ENCODE measurements at regions not wholly inside any gene's neighbourhood (a gene's known extent, or its start where the extent isn't known, plus 50 kb on each side); places are given as distances from the start of the nearest gene placed in this dataset.

DNA sequence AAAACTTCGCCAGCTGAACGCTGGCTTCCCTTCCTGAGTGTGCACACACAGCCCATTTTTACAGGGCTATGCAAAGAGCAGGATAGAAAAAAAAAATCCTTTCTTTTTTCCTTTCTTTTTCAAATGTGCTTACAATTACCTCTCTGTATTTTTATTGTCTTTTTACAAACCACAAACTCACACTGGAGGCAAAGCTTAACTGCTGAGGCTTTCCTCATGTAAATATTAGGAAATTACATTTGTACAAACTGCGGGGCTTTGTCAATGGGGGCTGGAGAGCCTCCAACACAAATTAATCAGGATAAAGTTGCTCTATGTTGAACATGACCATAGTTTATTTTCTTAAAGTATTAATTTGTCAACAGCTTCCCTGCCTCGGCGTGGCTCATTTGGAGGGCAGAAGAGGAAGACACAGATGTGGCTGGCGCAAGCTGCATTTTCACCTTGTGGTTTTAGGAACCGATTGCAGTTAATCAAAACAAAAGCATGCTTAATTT is 411.7 kb upstream of the MKI67 start:
- DNase-seq = no peak

DNA sequence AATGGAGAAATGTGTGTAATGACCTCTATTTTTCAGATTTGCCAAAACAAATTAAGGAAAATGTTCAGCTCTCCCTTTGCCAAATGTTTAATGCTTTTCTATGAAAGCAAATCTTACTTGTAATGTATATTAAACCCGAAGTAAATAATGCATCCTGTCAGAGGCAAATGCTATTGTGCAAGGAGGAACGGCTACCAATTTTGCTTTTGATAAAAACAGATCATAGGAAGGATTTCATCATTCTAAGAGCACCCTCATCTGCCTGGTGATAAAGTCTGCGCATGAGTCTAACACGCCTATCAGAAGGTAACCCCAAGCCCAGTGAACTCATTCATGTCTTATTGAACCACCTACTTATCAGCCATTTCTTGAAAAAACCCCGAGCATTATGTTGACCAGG is 412.4 kb upstream of the MKI67 start:
- DNase-seq = no peak

DNA sequence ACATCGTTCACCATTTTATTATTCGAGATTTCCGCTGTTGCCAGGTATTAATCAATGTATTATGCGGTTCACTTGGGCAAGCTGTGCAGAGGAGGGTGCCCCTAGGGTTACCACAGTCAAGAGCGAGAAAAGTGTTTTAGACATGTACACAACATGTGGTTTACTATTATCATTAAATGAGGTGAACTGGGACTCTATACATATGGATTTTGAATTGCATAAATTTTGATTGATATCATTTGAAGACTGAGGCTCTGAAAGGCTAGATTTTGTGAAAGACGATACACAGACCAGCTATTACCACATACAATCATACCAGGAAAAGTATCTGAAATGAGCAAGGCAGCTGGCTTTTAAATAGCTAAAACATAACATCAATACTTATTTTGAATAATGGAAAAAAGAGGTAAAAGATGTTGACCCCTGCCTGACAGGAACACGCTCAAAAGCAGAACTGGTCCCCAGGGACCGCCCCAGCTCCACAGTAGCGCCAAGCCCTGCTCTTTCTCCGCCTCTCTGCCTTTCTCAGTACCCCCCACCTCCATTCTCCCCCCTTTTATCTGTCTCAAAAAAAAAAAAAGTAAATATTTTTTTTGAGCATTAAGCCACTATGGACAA is 413.4 kb upstream of the MKI67 start:
- no peak for DNase-seq

DNA sequence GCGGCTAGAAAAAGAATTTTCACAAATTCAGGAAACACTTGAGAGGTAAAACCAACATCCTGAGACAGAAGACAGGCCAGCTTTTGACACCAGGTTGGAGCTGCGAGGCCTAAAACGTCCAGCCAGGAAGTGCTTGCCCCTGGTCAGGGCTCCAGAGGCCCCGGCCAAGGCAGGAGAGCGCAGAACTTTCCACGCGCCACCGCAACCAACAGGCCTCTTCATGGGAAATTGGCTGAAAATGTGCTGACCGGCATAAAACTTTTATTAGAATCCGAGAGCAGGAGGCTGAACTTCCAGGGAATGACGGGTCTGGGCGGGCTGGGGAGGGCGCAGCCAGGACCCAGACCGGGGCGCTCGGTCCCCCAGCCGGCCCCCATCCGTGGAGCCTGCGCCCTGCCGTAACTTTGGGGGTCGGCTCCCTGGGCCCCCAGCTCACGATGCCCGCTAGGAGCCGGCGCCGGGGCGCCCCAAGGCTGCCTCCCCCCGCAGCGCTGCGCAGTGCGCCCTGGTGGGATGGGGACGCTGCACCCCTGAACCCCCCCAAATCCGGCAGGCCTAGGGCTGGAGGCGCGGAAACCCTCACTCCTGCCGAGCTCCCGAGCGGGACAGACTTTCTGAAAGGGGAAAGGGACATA is 414.0 kb upstream of the MKI67 start:
- no peak for DNase-seq

DNA sequence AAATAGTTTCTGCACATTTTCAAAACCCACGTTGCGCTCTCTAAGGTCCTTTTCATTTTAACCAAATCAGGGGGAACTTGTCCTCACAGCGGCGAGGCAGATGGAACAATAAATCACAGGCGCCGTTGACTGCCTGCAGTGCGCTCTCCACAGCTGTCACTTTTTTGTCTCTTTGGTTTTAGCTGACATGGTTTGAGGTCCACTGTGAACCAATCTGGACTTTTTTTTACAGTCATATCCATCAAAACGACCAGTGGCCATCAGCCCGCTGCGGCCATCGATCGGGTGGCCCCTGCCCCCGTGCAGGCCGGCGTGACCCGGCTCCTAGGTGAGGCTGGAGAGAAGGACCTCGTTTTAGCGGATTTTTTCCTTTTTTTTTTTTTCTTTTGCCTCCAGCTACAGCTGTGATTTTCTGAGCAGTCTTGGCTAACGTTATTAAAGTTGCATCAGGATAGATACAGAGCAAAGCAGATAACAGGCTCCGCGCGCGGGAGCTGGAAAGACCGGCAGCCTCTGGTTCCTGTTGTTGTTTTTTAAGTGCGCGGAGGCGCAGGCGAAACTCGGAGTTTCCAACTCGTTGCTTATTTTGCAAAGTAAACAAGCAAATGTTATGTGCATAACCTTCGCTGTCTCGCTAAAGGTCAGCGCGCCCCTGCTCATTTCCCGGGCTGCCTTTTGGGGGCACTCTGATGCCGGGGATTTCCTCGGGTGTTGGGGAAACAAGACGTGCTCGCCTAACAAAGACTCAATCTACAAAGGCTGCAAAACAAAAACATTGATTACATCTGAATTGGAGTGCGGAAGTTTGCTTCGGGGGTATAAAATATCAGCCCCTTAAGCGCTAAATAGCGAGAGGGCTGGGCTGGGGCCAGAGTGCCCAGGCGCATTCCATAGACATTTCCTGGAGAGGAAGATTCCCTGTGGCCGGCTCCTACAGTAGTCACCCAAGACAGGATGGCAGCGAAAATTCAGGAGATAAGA is 414.8 kb upstream of the MKI67 start:
- no peak for DNase-seq

DNA sequence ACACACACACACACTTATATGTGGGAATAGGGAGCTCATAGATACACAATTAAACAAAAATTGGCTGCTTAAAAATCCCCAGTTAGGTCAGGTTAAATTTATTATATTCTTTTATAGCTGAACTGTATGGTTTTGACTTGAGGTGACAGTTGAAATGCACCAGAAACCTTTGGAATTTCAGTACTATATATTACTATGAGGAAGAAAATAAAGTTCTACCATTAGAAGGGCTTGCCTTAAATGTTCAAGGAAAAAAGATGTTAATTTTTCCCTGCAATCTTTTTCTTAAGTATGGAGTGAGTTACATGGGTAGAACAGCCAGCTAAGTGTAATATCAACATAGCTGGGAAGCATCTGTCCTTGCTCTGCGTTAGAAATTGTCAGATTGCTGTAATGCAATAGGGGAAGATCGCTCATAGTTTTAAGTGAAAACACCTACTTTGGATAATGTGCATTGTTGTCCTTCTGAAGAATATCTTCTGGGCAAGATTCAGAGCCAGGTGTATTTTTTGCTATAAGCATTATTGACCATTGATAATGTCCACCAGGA is 415.8 kb upstream of the MKI67 start:
- DNase-seq = no peak

DNA sequence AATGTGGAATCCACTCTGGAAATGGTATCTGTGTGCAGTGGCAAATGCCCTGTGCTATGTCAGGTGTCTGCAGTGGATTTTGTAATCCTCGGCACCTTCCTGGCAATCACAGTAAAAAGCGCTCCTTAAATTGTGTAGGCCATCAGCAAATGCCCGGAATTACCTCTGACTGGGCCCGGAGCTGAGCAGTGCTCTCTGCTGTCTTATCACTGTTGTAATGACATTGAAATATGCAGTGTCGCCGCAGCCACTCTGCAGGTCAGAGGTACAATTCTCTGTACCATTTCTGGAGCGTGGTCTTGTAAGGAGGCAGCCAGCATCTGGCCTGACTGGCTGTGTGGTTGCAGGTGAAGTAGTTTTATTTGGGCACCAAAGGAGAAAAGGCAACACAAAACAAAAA is 416.4 kb upstream of the MKI67 start:
- no peak for DNase-seq

DNA sequence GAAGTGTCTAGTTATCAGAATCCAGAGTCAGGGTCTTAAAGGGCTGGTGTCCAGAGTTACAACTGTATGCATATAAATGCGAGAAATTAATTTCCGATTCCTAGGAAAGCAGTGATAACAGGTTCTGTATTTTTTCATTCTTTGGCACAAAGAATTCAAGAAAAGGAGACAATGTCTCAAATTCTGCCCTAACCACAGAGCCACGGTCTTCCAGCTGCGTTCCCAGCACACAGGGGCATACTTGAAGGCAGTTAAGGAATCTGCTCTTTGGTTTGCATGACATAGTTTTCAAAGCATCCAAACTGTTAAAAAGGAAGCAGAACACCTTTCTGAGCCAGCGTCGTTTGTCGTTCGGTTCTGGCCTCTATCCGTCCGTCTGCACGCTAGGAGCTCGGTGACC is 416.9 kb upstream of the MKI67 start:
- DNase-seq = no peak

DNA sequence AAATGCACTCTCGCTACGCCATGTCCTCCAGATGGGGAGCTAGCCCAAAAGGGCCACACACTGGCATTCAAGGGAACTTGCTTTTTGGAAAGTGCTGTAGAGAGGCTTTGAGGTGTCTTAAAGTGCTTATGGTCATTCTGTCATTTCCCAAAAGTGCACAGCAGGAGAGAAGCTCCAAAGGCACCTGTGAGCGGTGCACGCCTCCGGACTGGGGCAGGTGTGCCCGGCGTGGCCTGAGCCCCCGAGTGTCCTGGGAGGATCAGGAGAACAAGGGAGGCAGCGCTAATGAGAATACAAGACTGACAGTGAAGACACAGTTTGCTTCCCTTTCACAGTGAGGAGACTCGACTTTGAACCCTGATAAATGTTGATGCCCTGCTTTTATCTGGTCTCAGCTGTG is 419.0 kb upstream of the MKI67 start:
- DNase-seq = no peak

DNA sequence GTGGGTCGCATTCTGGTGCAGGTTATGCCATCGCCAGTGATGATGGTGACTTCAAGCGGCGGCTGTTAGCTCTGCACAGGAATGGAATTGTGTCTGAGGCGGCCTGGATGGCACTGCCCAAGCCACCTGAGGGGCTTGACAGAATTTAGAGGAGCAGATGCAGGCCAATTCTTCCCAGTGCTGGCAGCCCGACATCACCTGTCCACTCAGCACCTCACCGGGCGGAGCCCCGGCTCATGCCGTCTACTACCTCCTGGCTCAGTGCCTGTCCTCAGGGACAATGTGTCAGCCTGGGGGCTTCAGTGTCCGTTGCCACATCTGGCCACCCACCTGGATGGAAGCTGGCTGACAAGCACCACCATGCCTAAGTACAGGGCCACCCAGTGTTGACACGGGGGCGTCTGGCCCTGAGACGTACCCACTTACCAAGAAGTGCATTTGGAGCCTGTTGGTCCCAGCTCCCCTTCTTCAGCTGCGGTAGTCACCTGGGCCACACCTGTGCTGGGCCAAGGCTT is 420.5 kb upstream of the MKI67 start:
- DNase-seq = no peak

DNA sequence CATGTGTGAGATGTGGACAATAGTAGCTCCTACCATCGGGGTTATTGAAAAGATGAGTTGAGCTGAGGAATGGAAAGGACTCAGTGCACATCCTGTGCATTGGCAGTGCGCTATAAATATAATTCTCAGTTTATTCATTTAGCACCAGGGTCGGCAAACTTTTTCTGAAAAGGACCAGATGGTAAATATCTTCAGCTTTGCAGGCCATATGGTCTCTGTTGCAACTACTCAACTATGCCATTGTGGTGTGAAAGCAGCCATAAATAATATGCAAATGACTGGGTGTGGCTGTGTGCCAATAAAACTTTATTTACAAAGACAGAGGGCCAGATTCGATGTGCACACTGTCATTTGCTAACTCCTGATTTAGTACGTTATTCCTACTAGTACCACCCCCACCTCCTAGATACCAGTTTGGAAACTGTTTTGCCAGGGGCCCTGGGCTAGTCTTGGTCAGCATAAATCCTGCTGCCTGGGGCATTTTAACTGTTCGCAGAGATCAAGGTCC is 422.9 kb upstream of the MKI67 start:
- no peak for DNase-seq

DNA sequence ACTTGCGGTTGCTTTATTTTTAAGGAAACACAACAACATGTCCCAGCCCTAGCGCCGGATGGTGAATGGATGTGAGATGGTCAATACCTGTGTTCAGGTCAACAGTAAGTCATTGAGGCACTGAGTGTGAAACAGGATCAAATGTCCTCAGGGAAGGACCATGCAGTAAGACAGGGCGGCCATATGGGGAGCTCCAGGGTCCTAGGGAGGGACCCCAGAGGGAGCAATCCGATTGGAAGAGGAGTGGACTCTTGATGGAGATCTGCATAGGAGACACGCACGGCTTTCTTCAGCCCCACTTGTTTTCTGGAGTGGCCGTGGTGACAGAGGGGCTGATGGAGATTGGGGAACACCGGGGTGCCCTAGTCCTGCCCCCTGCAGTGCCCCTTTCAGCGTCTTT is 423.8 kb upstream of the MKI67 start:
- no peak for DNase-seq

DNA sequence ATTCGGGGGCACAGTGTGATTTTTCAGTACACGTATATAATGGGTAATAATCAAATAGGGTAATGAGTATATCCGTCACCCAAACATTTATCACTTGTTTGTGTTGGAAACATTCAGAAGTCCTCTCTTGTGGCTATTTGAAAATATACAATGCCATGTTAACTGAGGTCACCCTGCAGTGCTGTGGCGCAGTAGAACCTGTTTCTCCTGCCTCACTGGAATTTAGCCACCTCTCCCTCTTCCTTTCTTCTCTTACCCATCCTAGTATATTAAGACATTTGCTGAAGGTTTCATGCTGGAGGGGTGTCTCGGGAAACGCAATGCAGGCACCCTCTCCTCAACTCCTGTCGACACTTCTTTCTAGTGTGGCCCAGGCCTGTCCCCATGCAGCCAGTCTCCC is 425.3 kb upstream of the MKI67 start:
- DNase-seq = no peak

DNA sequence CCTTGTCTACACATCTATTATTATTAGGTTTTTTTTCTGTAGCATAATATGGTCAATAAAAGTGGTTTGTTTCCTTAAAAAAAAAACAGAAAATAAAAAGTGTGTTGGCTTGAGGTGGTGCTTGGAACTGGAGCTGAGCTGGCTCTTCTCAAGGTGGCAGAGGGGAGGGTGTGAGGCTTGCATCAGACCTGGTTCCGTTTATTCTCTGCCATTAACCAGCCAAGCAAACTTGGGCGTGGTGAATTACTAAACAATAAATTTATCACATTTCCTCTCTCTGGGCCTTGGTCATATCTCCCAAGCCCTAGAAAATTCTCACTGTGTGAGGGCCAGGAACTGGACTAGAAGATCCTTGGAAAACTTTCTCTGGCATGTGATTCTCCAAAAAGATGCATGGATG is 427.5 kb upstream of the MKI67 start:
- no peak for DNase-seq

DNA sequence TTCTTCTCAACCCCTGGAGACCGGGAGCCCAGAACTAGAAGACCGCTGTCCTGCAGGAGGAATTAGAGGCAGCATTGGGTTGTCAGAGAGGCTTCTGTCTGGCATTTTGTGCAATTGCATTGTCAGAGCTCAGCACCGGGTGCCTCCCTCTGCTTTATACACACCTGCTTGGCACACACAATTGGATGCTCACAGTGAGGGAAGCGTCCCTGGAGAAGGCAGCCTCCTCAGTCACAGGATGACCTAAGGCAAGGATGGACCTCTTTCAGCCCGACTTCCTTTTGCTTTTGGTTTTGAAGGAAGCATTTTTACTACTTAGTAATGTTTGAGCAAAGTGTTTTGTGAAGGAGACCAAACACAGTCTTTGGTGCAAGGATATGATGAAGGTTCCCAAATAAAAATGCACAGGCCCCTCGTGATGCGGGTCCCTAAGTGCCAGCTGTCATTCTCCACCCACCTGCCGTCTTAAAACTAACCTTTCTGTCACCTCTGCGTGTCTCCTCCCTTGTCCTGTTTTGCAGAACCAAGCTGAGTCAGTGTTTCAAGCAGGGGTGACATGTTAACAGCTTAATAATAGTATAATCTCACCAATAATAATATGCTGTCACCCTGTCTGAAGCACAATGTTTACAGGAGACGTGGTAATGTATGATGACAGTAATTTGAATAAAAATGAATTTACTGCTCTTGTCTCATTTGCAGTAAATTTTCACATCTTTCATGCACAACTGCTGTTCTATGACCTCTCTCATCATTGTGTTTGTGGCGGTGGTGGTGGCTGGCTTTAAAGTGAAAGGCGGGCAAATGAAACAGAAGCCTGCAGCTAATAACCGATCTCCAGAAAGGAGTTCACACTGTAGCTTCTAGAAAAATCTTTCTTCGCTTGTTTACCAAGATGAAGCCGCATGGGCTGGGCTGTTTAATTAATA is 430.2 kb upstream of the MKI67 start:
- no peak for DNase-seq

DNA sequence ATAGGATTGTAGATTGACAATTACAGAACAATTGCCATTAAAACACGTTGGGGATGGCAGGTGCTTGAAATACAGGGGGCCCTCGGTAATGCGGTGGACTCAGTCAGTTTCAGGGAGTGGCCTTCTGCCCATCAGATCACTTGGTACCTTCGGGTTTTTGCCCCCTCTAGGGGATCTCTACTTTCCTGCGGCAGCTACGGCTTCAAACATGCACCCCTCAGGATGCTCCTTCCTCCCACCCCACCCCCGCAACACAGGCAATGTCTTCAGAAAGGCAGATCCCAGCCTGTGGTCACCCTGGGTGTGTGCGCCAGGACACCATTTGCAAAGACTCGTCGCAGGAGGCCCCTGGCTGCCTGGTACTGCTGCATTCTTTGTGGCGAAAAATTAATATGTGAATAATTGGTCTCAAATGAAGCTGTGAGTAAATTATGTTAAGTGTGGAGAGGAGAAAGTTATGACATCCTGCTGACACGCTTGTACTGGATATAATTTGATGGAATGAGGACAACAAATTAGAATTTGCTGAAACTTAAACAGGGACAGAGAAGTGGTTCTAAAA is 431.0 kb upstream of the MKI67 start:
- no peak for DNase-seq

DNA sequence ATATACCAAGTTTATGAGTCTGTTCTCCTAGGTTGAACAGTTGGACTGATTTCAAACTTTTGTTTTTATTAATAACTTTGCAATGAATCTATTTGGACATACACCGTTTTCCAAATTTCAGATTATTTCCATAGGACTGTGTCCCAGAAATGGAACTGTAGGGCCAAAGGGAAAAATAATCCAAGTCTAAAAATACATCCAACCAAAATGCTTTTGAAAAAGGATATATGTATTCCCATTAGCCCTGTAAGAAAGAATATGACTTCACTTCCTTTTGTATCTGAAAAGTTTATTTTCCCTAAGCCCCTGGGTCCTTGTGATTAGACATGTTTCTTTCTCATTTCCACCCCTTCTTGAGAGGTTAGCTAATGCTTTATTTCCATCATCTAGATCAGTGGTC is 434.2 kb upstream of the MKI67 start:
- DNase-seq = no peak

DNA sequence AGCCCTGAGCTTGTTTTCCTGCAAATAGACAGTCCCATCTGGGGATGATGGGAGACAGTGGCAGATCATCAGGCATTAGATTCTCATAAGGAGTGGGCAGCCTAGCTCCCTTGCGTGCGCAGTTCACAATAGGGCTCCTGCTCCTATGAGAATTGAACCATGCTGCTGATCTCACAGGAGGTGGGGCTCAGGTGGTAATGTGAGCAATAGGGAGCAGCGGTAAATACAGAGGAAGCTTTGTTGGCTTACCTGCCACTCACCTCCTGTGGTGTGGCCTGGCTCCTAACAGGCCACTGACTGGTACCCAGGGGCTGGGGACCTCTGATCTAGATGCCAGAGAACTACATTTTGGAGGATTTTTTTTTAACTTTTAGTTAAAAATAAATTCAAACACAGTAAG is 434.8 kb upstream of the MKI67 start:
- DNase-seq = no peak

DNA sequence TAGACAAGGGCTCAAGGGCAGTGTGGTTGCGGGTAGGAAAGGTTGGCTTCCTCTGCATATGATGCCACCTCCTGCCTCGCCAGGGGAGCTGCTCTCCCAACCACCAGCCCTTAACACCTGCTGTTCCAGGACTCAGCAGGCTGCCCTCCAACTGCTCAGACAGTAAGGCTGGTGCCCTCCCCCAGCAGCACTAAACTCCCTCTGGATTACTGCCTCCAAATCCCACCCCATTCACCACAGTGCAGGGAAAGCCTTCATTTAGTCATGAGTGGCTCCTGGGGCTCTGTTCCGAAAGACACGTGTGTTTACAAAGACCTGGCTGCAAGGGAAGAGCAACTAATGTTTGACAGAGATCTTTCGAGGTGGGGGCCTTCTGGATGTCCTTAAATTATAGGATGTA is 437.2 kb upstream of the MKI67 start:
- no peak for DNase-seq

DNA sequence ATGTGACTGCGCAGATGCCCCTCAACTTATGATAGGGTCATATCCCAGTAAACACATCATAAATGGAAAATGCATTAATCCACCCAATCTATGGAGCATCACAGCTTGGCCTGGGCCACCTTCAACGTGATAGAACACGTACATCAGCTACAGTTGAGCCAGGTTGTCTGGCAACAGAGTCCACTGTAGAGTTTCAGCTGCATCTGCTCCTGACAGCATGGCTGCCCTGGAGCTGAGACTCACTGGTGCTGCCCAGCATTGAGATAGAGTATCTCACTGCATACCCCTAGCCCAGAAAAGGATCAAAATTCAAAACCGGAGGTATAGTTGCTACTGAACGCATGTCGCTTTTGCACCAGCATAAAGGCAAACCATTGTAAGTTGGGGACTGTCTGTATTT is 437.7 kb upstream of the MKI67 start:
- no peak for DNase-seq

DNA sequence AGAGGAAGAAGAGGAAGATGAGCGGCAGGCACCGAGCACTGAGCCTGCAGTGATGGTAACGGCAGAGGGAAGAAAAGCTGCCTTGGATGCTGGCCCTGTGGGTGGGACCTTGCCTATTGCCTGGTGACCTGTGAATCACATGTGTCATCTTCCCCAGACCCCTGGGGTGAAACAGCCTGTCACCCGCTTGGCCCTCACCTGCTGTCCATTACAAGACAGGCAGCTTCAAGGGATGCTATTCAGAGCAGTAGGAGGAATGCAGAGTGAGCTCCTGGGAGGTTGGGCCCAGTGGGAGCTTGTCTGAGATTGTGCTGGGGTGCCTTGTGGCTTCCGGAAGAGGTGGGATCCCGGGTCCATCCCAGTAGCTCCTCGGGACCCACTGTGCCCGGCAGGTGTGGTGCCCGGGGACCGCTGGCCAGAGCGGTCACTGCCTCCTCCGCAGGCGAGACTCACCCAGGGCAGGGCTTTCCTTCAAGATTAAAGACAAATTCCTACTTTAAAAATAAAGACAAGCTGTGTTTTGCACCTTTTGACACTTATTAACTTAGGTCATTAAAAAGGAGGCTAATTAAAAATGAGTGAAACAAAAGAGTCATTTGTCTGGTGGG is 440.2 kb upstream of the MKI67 start:
- no peak for DNase-seq

All from NCI-H226 (cell line).